Upper lobe of right lung (tissue), 1 donor: ENCODE measurements at regions not wholly inside any gene's neighbourhood (a gene's known extent, or its start where the extent isn't known, plus 50 kb on each side); places are given as distances from the start of the nearest gene placed in this dataset.

Experiments used
- ATAC-seq: fragments of 200-7000 bp; cut with Tn5 transposase; one replicate; pipeline ENCODE4 v1.9.1; 2020; ENCODE audit warnings: mild to moderate bottlenecking, moderate library complexity
- DNase-seq: peaks from one replicate; pipeline ENCODE4 v3.0.0-alpha.2; 2020
- H3K27ac ChIP-seq: fragments of 200-600 bp; one replicate; pipeline ENCODE4 v1.8.0; 2022
- H3K27me3 ChIP-seq: fragments of 200-600 bp; one replicate; pipeline ENCODE4 v1.8.0; 2022; ENCODE audit warnings: mild to moderate bottlenecking
- H3K36me3 ChIP-seq: fragments of 200-600 bp; one replicate; pipeline ENCODE4 v1.8.0; 2022
- H3K4me1 ChIP-seq: fragments of 200-600 bp; one replicate; pipeline ENCODE4 v1.8.0; 2022
- H3K4me3 ChIP-seq: fragments of 200-600 bp; one replicate; pipeline ENCODE4 v1.8.0; 2022; ENCODE audit warnings: mild to moderate bottlenecking
- H3K9me3 ChIP-seq: fragments of 200-600 bp; one replicate; pipeline ENCODE4 v1.8.0; 2022
- CTCF ChIP-seq: fragments of 200-600 bp; IDR thresholded peaks from one replicate; pipeline ENCODE4 v1.8.0; 2022; ENCODE audit warnings: antibody characterized with exemption
- intact Hi-C: fragments of 100-400 bp; cut with DNase I; formaldehyde crosslinking; loops from one replicate; pipeline ENCODE4 v1.11.0; 2022
- donor health status: DM: no; HTN: yes; CAD: no; lungs with severe emphysema.

- DNase-seq (no peak), ATAC-seq (no peak)
- H3K27ac ChIP-seq, result no peak overlapping the region
- no peaks in the 10 kb centered on the region for H3K36me3 ChIP-seq
- H3K4me1 ChIP-seq, result no peaks in the 10 kb centered on the region
- TF ChIP-seq CTCF, result no peak
- no peaks in the 10 kb centered on the region for H3K9me3 ChIP-seq
- intact Hi-C loops, result no loop called here
- no peak overlapping the region for H3K4me3 ChIP-seq
- no peaks in the 10 kb centered on the region for H3K27me3 ChIP-seq
Measured at GRCh38 chr12:67147030-67147429, 122.1 kb upstream of the CAND1 start.

DNA sequence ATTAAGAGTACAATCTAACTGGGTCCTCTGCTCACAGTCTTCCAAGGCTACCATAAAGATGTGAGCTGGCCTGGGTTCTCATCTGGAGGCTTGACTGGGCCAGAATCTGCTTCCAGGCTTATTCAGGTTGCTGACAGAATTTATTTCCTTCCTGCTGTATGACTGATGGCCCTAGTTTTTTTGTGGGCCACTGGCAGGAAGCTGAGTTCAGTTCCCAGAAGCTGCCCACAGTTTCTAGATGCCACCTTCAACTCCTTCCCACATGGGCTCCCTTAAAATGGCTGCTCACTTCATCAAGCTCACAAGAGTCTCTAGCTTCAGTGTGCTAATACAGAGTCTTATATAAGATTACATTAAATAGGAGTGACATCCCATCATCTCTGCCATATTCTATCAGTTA lies 121.7 kb upstream of the CAND1 start:
- no peak overlapping the region for H3K4me3 ChIP-seq
- intact Hi-C loops, result no loop called here
- ATAC-seq (no peak), DNase-seq (no peak)
- no peaks in the 10 kb centered on the region for H3K9me3 ChIP-seq
- no peak overlapping the region for H3K27ac ChIP-seq
- TF ChIP-seq CTCF, result no peak
- no peaks in the 10 kb centered on the region for H3K27me3 ChIP-seq
- no peaks in the 10 kb centered on the region for H3K36me3 ChIP-seq
- H3K4me1 ChIP-seq, result no peaks in the 10 kb centered on the region

DNA sequence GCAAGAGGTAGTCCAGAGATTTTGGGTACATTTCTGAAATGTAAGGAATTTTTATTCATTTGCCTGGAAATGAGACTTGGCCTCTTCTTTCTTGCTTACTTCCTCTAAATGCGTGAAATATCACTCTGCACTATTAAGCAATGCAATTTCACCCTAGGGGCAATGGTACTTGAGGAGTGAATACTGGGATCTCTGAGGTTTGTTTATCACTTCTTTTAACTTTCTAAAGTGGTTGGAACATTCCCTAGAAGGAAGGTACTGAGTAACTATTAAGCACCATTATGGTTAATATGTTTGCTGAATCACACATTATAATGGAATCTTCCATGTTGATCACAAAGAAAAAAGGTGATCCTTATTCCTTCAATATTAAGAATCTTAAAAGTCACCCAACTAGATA lies 120.9 kb upstream of the CAND1 start:
- ATAC-seq, result no peak
- no peaks in the 10 kb centered on the region for H3K36me3 ChIP-seq
- intact Hi-C loops, result no loop called here
- no peak overlapping the region for H3K27ac ChIP-seq
- no peaks in the 10 kb centered on the region for H3K9me3 ChIP-seq
- no peaks in the 10 kb centered on the region for H3K27me3 ChIP-seq
- H3K4me1 ChIP-seq, result no peaks in the 10 kb centered on the region
- H3K4me3 ChIP-seq, result no peak overlapping the region
- TF ChIP-seq CTCF, result no peak
- no peak for DNase-seq

- Histone ChIP-seq H3K27ac (no peak overlapping the region), H3K9me3 (no peaks in the 10 kb centered on the region), H3K36me3 (no peaks in the 10 kb centered on the region), H3K4me1 (no peaks in the 10 kb centered on the region), H3K4me3 (no peak overlapping the region), H3K27me3 (no peaks in the 10 kb centered on the region)
- intact Hi-C loops, result no loop called here
- no peak for ATAC-seq
- no peak for TF ChIP-seq CTCF
- no peak for DNase-seq
Measured at GRCh38 chr12:67151886-67152285, 117.3 kb upstream of the CAND1 start.

DNA sequence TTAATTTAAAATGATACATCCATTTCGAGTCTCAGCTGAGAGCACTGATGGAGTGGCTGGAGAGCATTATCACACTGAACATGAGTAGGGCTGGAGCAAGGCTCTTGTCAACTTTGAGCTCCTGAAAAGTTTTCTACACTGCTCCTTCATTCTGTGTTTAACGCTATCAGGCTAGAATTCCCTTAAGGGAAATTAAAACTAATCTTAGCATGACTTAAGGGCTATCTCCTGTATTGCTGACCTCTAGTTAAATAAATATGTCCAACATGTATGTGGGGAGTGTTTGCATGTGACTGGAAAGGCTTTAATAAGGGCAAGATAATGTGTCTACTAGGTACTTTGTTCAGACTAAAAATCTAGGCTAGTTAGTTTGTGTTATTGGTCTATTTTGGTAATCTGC lies 116.7 kb upstream of the CAND1 start:
- ATAC-seq (no peak), DNase-seq (no peak)
- Histone ChIP-seq H3K4me3 (no peak overlapping the region), H3K36me3 (no peaks in the 10 kb centered on the region), H3K27ac (no peak overlapping the region), H3K9me3 (no peaks in the 10 kb centered on the region), H3K4me1 (no peaks in the 10 kb centered on the region), H3K27me3 (no peaks in the 10 kb centered on the region)
- TF ChIP-seq CTCF, result no peak
- intact Hi-C loops, result no loop called here

GRCh38 chr12:67154901-67155300 lies 114.3 kb upstream of the CAND1 start:
- no peaks in the 10 kb centered on the region for H3K36me3 ChIP-seq
- no peak for TF ChIP-seq CTCF
- H3K27ac ChIP-seq, result no peak overlapping the region
- no peaks in the 10 kb centered on the region for H3K4me1 ChIP-seq
- no peak overlapping the region for H3K4me3 ChIP-seq
- H3K9me3 ChIP-seq, result no peaks in the 10 kb centered on the region
- no peaks in the 10 kb centered on the region for H3K27me3 ChIP-seq
- ATAC-seq, result no peak
- intact Hi-C loops, result no loop called here
- no peak for DNase-seq
